Left renal cortex interstitium (tissue), 4 donors: ENCODE measurements at regions not wholly inside any gene's neighbourhood (a gene's known extent, or its start where the extent isn't known, plus 50 kb on each side); places are given as distances from the start of the nearest gene placed in this dataset.
A peak's percentile ranks its signal among the peaks of the same experiment; 100 is the strongest.

ENCODE experiments used
- DNase-seq, 4 donors: peaks; one replicate each; pipeline ENCODE4 v3.0.0-alpha.2; 2013; ENCODE audit warnings: low read depth in 4 of 4, low spot score in 2 of 4, missing footprints in 1 of 4

DNA sequence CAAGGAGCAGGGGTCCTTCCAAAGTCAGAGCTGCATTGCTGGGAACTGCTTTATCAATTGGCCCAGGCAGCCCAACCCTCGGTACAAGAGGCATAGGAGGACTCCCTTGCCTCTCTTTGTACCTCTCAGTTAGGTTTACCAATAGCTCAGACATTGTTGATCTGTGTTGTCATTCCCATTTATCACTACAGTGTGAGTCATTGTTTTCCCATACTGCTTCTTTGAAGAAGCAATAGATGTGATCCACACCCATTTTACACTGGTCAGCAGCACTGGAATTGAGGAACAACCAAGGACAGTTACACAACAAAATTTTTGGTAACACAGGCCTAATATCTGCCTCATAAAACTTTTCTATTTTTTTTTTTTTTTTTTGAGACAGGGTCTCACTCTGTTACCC is 307.2 kb downstream of the SNX13 start:
- DNase-seq, result no peak

DNA sequence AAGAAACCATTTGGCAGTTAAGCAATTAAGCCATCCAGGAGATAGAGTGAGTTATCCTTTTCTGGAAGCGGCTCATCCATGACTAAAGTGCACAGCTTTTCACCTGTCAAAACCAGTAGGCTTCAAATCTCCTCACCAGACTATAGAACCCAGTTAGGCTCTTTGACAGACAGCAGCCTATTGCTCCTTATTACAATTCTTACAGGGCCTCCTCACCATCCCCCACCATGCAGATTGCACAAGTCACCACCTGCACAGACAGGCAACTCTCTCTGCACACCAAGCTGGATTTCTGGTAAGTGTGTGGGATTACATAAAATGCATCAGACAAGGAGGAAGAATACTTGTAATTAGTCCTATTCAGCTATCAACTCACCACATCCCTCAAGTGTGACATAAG is 301.6 kb downstream of the SNX13 start:
- no peak for DNase-seq

DNA sequence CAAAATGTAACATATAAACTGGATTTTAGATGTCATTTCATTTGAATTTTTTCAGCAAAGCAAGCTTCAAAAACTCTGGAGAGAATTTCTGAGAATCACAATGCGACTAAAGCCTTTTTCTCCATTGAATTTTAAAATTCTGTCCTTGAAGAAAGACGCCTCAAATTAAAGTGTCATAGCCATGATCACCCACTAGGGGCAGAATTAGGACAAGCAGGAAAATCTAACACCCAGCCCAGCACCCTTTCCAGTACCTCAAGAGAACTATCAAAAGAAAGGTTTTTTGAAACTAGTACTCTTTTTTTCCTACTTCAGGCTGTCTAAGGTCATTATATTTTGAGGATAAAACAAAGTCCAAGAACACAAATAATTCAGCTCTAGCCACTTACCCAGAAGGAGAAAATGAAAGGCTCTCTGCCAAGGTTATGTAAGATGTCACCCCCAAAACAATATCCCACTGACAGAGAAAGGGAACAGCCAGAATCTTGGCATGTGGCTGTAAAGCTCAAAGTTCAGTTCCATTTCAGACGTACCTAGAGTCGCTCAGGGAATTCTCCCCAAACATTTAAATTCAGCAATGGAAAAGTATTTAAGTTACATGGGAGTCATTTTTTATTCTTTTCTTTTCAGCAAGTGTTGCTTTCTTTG is 299.4 kb downstream of the SNX13 start:
- DNase-seq, result no peak

DNA sequence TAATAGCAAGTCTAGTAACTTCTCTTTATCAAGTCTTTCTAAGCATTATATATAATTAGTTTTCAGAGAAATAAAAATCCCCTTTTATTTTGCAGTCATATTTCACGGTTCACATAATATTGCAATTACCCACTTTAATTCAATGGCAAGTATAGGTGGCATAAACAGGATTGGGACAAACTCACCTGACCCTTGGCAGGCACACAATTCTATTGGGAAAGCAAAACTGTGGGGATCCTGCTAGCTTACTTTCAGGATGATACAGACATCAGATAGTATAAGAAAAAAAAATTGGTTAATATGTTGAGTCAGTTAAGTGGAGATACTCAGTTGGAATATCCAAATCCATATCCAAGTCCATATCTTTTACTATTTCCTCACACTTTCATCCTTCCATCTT is 294.8 kb downstream of the SNX13 start:
- no peak for DNase-seq

DNA sequence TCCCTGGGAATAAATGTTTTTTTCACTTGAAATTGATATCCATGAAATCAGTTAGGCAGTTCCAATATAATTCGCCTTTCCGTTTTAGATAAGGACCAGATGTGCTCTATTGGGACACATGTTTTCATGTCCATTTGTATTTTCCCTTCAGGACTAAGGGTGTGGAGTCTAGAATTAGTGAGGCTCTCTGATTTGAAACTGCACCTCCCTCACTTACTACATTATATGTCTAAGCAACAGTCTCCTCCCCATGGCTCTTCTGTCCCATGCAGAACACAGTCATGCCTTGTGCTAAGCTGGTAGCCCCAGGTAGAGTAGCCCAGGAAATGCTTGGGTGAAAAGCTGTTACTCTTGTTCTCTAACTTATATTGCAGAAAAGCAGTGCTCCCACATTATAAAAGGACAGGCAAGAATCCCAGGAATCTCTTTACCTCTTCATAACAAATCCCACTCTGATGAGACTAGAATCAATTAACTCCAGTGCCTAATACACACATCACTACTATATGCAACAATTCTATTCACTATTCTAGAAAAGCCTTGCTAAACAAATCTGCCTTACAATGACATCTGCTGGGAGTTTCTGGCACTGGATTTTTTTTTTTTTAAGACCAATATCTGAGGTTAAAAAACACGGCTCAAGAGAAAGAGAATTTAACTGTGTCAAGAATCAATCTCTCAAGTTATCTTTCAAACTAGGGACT is 293.9 kb downstream of the SNX13 start:
- no peak for DNase-seq

DNA sequence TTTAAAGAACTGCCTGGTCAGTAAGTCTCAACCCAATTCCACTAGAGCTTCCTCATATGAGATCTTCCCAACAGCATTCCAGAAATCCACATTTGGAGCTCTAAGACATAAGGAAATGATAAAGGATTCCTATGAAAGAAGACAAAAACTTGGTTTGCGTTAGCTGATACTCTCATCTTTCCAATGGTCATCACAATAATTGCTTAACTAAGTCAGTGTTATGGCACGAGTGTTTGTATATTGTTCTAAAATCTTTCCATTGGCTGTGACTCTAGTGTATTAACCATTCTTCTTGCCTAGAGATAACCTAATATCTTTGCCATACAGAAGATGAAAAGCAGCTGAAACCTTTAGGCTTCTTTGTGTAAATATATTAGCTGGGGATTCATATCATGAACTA is 289.0 kb downstream of the SNX13 start:
- no peak for DNase-seq

DNA sequence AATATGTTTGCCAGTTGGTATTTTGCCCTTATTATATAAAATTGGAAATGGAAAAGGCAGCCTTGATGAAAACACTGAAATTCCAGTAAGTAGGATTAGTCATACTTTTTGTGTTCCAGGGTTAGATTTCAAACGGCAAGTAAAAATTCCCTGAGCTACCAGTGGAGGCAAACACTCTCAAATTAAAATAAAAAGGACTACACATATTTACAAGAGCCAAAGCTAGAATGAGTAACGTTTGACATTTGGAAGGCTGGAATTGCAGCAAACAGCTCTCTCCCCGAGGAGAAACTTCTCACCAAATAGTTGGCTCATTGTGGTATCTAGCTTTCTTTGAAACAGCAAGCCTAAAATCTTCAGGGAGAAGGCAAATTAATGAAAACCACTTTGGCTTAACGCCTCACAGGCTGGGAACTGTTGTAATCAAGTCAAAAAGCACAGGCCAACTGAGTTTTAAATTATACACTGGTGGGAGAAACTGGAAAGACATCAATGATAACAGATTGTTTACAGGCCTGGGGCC is 288.4 kb downstream of the SNX13 start:
- peak in 1 of 4 donors; percentile 19 for DNase-seq

DNA sequence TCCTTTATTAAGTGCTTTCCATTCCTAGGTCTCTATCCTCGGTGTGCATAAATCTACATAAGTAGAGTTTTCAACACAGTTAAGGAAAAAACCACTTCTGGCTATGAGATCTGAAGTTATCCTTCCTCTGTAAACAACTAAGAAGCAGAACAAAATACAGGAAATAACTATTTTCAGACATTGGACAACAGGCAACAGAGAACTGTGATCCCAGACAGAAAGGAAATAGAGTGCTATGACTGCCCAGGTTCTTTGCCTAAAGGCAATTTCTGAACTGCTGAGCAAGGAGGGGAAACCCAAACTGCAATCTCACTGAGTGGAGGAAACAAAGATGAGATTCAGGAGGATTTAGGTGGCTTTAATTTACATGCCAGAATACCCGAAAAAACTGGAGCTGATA is 285.4 kb downstream of the SNX13 start:
- no peak for DNase-seq

DNA sequence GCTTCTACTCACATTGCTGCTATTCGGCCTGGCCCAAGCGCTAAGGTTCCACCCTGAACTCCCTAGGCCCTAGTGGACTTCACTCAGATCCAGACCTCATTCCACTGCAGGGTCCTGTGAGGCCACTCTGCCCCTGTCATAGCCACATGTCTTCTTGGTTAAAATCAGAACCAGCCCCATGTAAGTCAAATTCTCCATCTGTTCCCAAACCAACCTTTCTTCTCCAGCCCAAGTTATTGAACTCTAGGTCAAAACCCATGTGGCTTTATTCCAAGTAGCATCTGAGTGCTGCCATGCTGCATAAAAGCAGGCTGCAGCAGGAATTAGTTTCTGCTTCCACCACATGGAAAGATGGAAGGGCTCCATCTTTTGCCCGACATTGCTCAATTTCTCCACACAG is 281.2 kb downstream of the SNX13 start:
- no peak for DNase-seq

DNA sequence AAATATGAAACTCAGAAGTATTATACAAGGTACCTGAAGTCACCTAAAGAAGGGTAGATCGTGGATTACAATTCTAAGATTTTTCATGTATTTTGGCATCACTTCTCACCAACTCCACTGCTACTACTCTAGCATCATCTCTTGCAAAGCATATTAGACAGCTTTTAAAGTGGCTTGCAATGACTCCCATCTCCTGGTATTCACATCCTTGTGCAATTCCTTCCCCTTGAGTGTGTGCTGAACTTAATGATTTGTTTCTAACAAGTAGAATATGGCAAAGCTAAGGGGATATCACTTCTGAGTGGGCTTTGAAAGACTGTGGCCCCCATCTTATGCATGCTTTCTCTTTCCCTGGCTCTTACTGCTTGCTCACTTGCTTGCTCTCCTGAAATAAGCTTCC is 280.2 kb downstream of the SNX13 start:
- DNase-seq, result no peak

DNA sequence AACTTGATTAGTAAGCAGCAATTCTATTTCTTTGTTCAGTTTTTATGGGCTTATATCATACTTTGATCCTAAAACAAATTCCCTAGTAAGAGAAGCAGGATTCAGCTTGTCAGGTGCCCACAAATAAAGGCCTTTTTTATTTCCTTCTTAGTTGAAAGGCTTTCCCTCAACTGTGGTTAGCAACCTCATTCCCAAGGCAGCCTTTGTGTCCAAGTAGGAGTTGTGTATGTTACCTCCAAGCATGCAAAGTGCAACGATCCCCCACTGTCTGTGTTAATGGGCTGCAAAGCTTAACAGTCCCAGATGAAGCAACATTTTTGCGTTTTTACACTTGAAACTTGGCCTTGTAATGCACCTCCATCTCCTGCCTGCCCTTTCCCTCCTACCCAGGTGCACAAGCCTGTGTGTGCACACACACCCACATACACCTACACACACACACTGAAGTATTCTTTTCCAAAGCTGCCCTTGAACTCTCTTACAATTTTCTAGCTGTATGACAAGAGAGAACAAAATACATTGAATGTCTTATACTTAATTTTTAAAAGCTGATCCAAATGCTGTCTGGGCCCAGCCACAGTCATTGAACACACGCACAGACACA is 278.2 kb downstream of the SNX13 start:
- DNase-seq, result no peak

DNA sequence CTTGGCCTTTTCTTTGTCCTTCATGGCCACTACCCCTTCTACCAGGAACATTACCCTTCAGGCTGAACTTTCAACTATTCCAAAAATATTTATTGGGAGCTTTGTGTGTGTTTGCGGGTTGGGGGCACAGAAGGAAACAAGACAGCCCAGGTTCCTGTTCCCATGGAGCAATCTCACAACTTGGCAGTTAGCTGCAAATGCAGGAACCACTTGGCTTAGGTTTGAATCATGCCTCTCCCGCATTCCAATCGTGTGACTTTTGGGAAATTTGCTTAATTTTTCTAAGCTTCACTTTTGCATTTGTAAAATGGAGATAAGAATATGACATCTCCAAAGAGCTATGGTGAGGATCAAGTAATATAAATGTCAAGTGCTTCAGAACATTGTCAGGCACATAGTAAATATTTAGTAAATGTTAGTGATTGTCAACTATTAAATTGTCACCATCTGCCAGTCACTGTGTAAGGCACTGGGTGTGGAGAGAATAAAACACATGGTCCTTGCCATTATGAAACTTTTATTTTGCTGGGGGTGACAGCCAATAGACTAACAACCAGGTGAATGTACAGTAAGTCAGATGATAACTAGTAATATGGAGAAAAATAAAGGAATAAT is 277.1 kb downstream of the SNX13 start:
- DNase-seq, result no peak

DNA sequence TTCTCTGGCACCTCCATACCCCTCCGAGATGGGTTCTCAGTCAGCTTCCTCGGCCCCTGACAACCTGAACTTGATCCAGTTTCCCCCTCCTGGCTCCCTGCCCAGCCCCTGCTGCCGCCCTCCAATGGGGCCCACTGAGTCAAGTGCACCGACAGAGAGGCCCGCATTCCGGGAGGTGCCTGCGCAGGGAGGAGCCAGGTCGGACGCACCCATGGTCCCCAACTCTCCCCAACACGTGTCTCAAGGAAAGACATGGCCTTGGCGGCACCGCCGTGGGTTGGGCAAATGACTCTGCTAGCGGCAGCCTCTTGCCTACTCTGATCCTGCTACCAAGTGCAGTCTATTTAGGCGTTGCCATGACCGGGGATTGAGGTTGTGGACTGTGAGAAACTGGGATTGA is 275.3 kb downstream of the SNX13 start:
- no peak for DNase-seq

DNA sequence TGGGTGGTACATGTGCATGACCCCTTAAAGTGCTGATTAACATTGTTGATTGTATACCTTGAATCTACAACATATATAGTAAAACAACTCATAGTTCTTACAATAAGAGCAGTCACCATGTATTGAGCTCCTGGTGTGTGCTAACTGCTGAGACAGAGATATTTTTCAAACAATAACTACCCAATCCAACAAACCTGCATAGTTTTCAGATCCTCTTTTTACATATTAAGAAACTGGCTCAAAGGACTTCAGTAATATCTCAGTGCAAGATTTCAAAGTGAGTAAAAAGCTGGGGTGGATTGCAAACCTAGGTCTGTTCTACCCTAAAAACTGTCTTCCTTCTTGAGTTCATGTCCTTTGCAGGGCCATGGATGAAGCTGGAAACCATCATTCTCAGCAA is 272.2 kb downstream of the SNX13 start:
- no peak for DNase-seq

DNA sequence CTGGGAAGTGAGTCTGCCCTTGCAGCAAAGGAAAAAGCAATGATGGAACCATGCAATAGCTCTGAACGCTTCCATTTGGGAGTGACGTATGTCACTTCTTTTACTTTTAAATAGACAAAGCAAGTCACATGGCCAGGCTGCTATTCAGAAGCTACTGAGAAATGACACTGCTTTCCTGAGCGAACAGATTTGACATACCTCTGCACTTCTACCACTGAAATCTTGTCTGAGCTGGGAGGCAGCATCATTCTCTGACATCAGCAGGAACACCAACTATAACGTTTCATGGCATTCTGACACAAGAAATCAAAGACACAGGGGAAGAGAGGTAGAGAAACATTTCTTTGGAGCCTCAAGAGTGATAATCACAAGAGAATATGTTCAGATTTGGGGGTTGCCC is 271.1 kb downstream of the SNX13 start:
- DNase-seq, result no peak

DNA sequence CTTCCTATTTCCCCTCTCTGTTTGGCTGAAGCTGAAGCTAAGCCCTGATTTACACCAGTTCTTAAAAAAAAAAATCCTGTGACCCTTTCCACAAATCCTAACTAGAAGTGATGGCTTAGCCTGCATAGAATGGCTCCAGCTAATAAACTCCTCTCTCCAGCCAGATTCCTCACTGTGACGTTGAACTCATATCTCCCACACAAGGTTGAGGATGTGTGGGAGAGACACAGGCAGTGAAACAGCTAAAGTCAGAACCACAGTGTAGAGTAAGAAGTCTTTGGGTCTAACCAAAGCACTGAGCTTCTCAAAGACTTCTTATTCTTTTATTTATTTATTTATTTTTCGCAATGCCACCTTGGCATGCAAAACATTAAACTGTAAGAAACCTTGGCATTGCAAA is 268.3 kb downstream of the SNX13 start:
- DNase-seq, result no peak

DNA sequence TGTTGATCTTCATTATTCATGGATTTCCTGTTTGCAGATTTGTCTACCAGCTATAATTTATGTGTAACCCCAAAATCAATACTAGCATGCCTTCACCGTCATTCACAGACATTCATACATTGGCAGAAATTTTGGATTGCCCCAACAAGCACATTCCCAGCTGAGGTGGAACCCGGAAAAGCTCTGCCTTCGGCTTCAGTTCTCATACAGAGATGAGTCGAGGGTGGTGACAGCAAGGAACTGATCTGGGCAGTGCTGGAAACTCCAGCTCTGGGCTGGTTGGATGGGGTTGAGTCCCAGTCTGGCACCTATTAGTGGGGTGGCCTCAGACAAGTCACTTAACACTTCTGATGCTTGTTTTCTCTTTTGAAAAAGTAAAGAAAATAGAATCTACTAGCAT is 267.5 kb downstream of the SNX13 start:
- no peak for DNase-seq

DNA sequence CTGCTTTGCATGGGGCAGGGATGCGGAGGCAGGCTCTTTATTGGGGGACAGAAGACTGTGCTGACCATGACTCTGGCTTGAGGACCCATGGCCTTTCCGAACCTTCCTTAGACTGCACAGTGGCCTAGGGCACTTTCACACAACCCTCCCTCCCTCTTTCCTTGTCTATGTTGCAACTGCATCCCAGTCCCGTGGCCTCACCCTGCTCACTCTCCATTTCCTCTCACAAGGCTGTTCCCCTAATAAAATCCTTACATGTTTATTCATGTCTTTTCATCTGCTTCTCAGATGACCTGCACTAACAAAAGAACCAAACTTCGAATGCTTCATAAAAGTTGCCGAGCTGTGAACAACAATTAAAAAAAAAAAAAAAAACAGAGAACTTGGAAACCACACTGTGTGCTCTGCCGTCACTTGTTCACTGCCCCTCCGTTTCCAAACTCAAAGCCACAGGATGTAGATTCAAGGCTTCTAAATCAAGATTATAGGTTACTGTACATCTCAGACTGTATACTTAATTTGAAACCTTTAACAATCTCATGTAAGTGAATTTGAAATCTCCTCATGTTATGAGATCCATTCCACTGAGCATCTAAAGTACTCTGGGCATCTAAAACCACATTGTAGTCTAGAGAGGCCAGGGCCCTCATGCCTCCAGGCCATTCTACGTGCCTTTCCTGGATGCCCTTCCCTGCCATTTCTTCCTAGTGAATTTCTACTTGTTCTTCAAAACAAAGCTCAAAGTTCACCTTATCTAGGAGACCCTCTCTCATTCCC is 265.9 kb downstream of the SNX13 start:
- DNase-seq, result peak in 1 of 4 donors; percentile 20

DNA sequence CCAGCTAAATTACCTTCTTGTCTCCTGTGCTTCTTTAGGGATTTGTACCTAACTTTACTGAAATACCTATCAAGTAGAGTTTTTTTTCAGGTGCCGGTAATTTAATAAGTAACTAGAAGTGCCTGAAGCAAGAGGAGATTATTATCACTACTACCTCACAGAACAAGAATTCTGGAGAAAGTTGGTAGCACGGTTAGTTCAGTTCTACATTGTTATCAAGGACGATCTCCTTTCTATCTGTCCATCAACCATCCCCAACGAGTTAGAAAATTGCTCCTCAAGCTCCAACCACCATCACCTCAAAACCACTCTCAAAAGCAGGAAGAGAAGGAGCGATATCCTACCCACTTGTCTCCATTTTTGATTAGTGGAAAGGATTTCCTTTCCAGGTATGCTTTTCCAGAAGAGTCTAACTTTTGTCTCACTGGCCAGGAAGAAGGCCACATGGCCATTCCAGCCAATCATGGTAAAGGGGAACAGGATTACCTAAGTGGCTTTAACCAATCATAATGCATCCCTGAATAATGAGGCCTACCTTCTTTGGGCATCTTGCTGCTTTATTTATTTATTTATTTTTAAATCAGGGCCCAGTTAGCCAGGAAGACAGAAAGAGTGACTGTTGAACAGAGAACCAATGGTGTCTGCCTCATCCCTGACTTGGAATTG is 265.2 kb downstream of the SNX13 start:
- DNase-seq, result no peak

DNA sequence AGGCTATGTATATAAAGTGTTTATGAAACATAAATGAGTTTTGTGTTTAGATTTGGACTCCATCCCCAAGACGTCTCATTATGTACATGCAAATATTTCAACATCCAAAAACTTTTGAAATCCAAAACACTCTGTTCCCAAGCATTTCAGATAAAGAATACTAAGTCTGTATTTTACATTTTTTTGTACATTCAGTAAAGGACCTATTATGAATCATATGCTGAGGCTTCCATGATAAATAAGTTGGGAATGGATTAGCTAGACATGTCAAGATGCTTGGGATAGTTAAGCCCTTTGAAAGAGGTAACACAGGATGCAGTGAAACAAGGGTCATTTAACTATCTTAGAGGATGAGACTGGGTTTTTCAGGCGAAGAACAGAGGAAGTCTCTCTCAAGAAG is 262.9 kb downstream of the SNX13 start:
- DNase-seq, result no peak
